SK-N-SH (cell line): ENCODE measurements at regions not wholly inside any gene's neighbourhood (a gene's known extent, or its start where the extent isn't known, plus 50 kb on each side); places are given as distances from the start of the nearest gene placed in this dataset.

ENCODE experiments used
- CTCF ChIP-seq: fragments of 200-600 bp; sonication (generic); IDR thresholded peaks from 2 replicates; pipeline ENCODE4 v1.6.1; 2017; ENCODE audit warnings: antibody characterized with exemption, mild to moderate bottlenecking, moderate library complexity
- ZBTB33 ChIP-seq: IDR thresholded peaks from 2 replicates; pipeline ENCODE4 v1.4.0; 2012; ENCODE audit warnings: low read depth, borderline replicate concordance

GRCh38 chr20:39813190-39813829 is 851.2 kb downstream of the DHX35 start:
- TF ChIP-seq CTCF, result no peak
- TF ChIP-seq ZBTB33, result no peak
